H1 (cell line): ENCODE measurements at regions not wholly inside any gene's neighbourhood (a gene's known extent, or its start where the extent isn't known, plus 50 kb on each side); places are given as distances from the start of the nearest gene placed in this dataset.

Source experiments
- E2F6 ChIP-seq: IDR thresholded peaks from 2 replicates; pipeline ENCODE4 v1.6.1; 2012; ENCODE audit warnings: inconsistent platforms
- POLR2A ChIP-seq, 2 experiments: IDR thresholded peaks; 1 replicate in 1 of 2; 2 replicates in 1 of 2; pipeline ENCODE4 v1.6.1; 2011; ENCODE audit warnings: low read depth in 2 of 2, low read length in 2 of 2, mild to moderate bottlenecking in 2 of 2; ENCODE audit errors: control extremely low read depth in 1 of 2
- RAD21 ChIP-seq, 2 experiments: IDR thresholded peaks in 1 of 2; conservative IDR thresholded peaks in 1 of 2; 2 replicates each; pipeline ENCODE4 v1.6.1; 2011; ENCODE audit warnings: low read depth in 2 of 2, low read length in 2 of 2, improper control_type of control experiment in 1 of 2, inconsistent platforms in 1 of 2, mild to moderate bottlenecking in 1 of 2, moderate library complexity in 1 of 2
- USF2 ChIP-seq: IDR thresholded peaks from 2 replicates; pipeline ENCODE4 v1.6.1; 2011; ENCODE audit warnings: low read length, improper control_type of control experiment

GRCh38 chrX:125826774-125827451, 339.2 kb downstream of the DCAF12L2 start (continued):
- TF ChIP-seq RAD21 (IDR thresholded peaks at IDR 0.05 in 1 of 2, conservative IDR thresholded peaks at IDR 0.05 in 1 of 2; ENCODE audit: low read depth in 2 of 2, low read length in 2 of 2) (no peak), USF2 (no peak), E2F6 (no peak), POLR2A (IDR thresholded peaks at IDR 0.05; ENCODE audit: control extremely low read depth in 1 of 2, low read depth in 2 of 2, low read length in 2 of 2) (no peak)
